T-helper 2 cell (primary cell): ENCODE measurements at regions not wholly inside any gene's neighbourhood (a gene's known extent, or its start where the extent isn't known, plus 50 kb on each side); places are given as distances from the start of the nearest gene placed in this dataset.

Experiments
- DNase-seq, 5 experiments: peaks; one replicate each; pipeline versions ENCODE4 v3.0.0 to v3.0.0-alpha.2; 2012 to 2022

- no peak for DNase-seq
These were observed 153.4 kb upstream of the PPP1R26 start for GRCh38 chr9:135326141-135326540.

GRCh38 chr9:135326633-135327152, 152.9 kb upstream of the PPP1R26 start:
- DNase-seq, result no peak

GRCh38 chr9:135328485-135329417, 150.8 kb upstream of the PPP1R26 start:
- no peak for DNase-seq

- DNase-seq, result no peak
These were observed 149.8 kb upstream of the PPP1R26 start for GRCh38 chr9:135329571-135330306.

- DNase-seq, result no peak
These were observed 149.3 kb upstream of the PPP1R26 start for GRCh38 chr9:135330307-135330631.

- DNase-seq, result no peak
These were observed 148.6 kb upstream of the PPP1R26 start for GRCh38 chr9:135330685-135331590.

GRCh38 chr9:135332516-135332915, 147.1 kb upstream of the PPP1R26 start:
- DNase-seq, result no peak

- DNase-seq, result no peak
These were observed 146.4 kb upstream of the PPP1R26 start for GRCh38 chr9:135332979-135333748.

GRCh38 chr9:135334953-135335460, 144.6 kb upstream of the PPP1R26 start:
- DNase-seq, result no peak

GRCh38 chr9:135335691-135336181, 143.8 kb upstream of the PPP1R26 start:
- DNase-seq, result no peak

- DNase-seq, result no peak
These were observed 142.7 kb upstream of the PPP1R26 start for GRCh38 chr9:135336722-135337527.

GRCh38 chr9:135338546-135338945, 141.0 kb upstream of the PPP1R26 start:
- no peak for DNase-seq

GRCh38 chr9:135339378-135339973, 140.1 kb upstream of the PPP1R26 start:
- DNase-seq, result no peak

- DNase-seq, result no peak
These were observed 139.4 kb upstream of the PPP1R26 start for GRCh38 chr9:135340143-135340655.

- no peak for DNase-seq
These were observed 138.7 kb upstream of the PPP1R26 start for GRCh38 chr9:135340726-135341475.

- DNase-seq, result no peak
These were observed 137.9 kb upstream of the PPP1R26 start for GRCh38 chr9:135341612-135342169.

GRCh38 chr9:135342206-135343130, 137.1 kb upstream of the PPP1R26 start:
- no peak for DNase-seq

GRCh38 chr9:135343136-135343535, 136.4 kb upstream of the PPP1R26 start:
- no peak for DNase-seq
